Liver (tissue), 3 donors: ENCODE measurements at regions not wholly inside any gene's neighbourhood (a gene's known extent, or its start where the extent isn't known, plus 50 kb on each side); places are given as distances from the start of the nearest gene placed in this dataset.

ENCODE experiments used
- CTCF ChIP-seq: fragments of 150-350 bp; IDR thresholded peaks from 2 replicates; pipeline ENCODE4 v1.5.1; 2017; ENCODE audit warnings: improper control_type of control experiment, low read depth, low read length; ENCODE audit not compliant: missing input control
- HNF4A ChIP-seq, 2 donors: conservative IDR thresholded peaks; 2 replicates each; pipeline ENCODE4 v1.6.1; 2016; ENCODE audit warnings: antibody characterized with exemption in 2 of 2, mild to moderate bottlenecking in 2 of 2
- TAF1 ChIP-seq: conservative IDR thresholded peaks from 2 replicates; pipeline ENCODE4 v1.6.1; 2016; ENCODE audit warnings: antibody characterized with exemption, mild to moderate bottlenecking
- donor health status: healthy.
- donor health status: healthy.

- TF ChIP-seq TAF1 (no peak), HNF4A (conservative IDR thresholded peaks at IDR 0.05) (no peak), CTCF (no peak)
These were observed 1134.9 kb downstream of the ROBO2 start for GRCh38 chr3:78174821-78175220.
